Activated naive CD8-positive, alpha-beta T cell treated with anti-CD3 and anti-CD28 coated beads for 36 hours (primary cell): ENCODE measurements at regions not wholly inside any gene's neighbourhood (a gene's known extent, or its start where the extent isn't known, plus 50 kb on each side); places are given as distances from the start of the nearest gene placed in this dataset.

Experiments used
- DNase-seq: peaks from one replicate; pipeline ENCODE4 v3.0.0; 2021
- H3K27ac Mint-ChIP-seq: one replicate; pipeline ENCODE4 v1.8.0; 2022; ENCODE audit warnings: mild to moderate bottlenecking, moderate library complexity, mixed read lengths
- H3K27me3 Mint-ChIP-seq: one replicate; pipeline ENCODE4 v1.8.0; 2022; ENCODE audit warnings: mild to moderate bottlenecking, mixed read lengths
- H3K36me3 Mint-ChIP-seq: one replicate; pipeline ENCODE4 v1.8.0; 2021; ENCODE audit warnings: mild to moderate bottlenecking, mixed read lengths
- H3K4me1 Mint-ChIP-seq: one replicate; pipeline ENCODE4 v1.8.0; 2021; ENCODE audit warnings: mixed read lengths
- H3K4me3 Mint-ChIP-seq: one replicate; pipeline ENCODE4 v1.8.0; 2022; ENCODE audit warnings: mild to moderate bottlenecking, moderate library complexity, mixed read lengths
- H3K9me3 Mint-ChIP-seq: one replicate; pipeline ENCODE4 v1.8.0; 2022; ENCODE audit warnings: mixed read lengths

DNA sequence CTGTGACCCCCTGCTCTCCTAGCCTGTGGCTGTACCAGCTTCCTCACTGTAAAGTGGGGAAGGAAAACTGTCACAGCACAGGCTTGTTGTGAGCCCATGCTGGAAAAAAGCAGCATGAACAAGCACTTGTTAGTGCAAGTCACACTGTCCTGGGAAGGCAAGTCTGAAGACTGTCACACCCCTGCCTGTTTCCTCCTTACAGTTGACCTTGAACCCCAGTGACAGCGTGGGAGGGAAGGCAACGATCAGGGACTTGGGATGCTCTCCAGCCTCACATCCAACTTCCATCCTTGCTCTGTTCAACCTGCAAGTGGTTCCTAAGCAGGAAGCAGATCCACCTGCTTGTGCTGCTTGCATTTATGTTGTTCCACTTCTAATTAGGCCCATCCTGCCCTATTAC is 311.3 kb upstream of the KLHL29 start:
- peaks cover 3% of the 10 kb centered on the region for H3K27me3 Mint-ChIP-seq

DNA sequence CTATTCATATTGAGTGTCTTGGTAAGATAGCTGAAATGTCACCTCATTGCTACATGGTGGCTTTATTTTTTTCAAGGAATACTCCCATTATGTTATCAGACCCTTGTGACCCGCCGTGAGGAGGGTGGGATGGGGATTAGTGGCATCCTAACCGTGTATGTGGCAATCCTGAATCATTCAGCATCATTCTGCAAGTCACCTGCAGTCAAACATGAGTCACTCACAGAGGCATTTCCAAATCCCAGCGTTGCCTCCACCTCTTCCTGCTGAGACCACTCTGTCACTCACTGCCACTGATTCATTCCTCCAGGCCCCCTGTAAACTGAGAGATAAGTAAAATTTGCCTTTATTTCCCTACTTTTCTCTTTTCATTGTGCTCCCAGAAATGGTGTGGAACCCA is 307.4 kb upstream of the KLHL29 start:
- Mint-ChIP-seq H3K4me1 (no peaks in the 10 kb centered on the region), H3K9me3 (peaks cover 5% of the 10 kb centered on the region), H3K27ac (no peak overlapping the region), H3K36me3 (no peaks in the 10 kb centered on the region), H3K4me3 (no peak overlapping the region), H3K27me3 (peaks cover 3% of the 10 kb centered on the region)
- no peak for DNase-seq

More for the DNA sequence above, 311.3 kb upstream of the KLHL29 start:
- Mint-ChIP-seq H3K27ac (no peak overlapping the region), H3K9me3 (no peaks in the 10 kb centered on the region), H3K4me3 (no peak overlapping the region), H3K4me1 (no peaks in the 10 kb centered on the region), H3K36me3 (no peaks in the 10 kb centered on the region)
- no peak for DNase-seq

DNA sequence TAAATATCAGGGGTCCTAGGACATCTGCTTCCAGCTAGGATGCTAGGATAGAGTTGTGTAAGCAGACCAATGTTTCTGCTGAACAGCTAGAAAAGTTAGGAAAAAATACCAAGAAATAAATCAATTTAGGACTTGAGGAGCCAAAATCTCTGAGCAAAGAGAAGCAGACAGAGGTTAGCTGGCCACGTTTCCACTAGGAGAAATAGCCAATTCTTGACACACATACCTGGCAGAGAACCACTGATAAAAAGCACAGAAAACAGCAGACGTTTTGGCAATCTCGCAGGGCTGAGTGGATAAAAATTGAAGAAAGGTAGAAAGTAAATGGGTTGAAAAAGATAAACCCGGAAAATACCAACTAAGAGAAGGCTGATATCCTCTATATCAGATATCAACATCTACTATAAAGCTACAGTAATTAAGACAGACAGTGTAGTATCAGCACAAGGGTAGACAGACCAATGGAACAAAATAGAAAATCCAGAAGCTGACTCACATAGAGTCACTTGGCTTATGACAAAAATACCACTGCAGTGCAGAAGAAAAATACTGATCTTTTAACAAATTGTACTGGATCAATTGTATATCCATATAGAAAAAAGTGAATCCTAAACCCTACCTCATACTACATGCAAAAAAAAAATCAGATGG is 306.1 kb upstream of the KLHL29 start:
- Mint-ChIP-seq H3K27ac (no peak overlapping the region), H3K27me3 (peaks cover 3% of the 10 kb centered on the region), H3K4me1 (no peaks in the 10 kb centered on the region), H3K4me3 (no peak overlapping the region), H3K36me3 (no peaks in the 10 kb centered on the region), H3K9me3 (peaks cover 5% of the 10 kb centered on the region)
- no peak for DNase-seq

DNA sequence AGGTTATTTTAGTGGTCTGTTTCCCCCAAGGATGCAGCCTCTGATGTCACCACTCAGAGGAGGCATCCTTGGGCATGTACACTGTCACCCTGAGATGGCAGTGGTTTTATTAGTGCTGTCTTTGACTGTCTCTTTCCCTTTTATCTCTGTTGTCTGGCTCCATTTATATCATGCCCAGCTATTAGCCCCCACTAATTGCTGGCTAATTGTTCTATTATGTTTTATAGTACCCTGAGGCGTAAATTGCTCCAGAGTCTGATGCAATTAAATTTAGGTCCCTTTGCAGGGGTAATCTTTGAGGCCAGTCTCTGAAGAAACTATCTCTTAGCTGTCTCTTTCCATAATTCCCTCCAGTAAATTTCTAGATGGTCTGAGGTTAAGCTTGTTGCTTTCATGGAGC is 301.0 kb upstream of the KLHL29 start:
- Mint-ChIP-seq H3K27ac (no peak overlapping the region), H3K9me3 (peaks cover 9% of the 10 kb centered on the region), H3K4me3 (no peak overlapping the region), H3K4me1 (no peaks in the 10 kb centered on the region), H3K27me3 (no peaks in the 10 kb centered on the region), H3K36me3 (no peaks in the 10 kb centered on the region)
- DNase-seq, result no peak

DNA sequence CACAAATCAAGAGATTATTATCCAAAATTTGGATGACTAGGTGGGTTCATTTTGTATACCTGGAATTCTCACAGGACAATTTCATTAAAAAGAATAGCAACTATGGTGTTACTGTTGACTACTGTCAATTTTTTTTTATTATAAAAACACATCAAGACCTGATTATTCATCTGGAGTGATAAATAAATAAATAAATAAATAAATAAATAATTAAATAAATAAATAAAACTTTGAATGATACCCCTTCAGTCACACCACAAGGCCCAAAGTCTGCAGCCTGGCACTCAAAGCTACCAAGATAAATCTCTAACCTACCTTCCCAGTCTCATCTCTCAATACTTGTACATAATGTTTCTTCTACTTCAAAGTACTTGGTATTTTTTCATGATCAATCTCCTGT is 294.0 kb upstream of the KLHL29 start:
- DNase-seq, result no peak
- peaks cover 5% of the 10 kb centered on the region for H3K27me3 Mint-ChIP-seq
- H3K9me3 Mint-ChIP-seq, result peaks cover 13% of the 10 kb centered on the region
- H3K27ac Mint-ChIP-seq, result no peak overlapping the region
- H3K4me3 Mint-ChIP-seq, result no peak overlapping the region
- no peaks in the 10 kb centered on the region for H3K4me1 Mint-ChIP-seq
- H3K36me3 Mint-ChIP-seq, result no peaks in the 10 kb centered on the region

DNA sequence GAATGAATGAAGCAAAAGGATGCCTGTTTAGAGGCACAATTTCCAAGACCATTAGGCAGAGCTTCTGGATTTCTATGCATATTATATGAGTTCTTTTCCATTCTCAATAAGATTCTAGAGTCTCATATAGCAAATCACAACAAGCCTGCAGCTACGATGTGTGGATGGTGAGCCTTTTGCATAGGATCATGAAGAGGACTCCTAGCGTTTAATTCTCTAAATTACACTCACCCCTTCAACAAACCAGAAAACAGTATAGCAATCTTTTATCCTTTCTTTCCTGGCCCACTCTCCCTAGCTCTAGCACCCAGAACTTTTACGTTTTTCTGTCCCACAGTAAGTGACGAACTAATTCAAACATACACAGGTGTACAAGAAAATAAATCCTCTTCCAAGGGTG is 293.1 kb upstream of the KLHL29 start:
- no peak overlapping the region for H3K4me3 Mint-ChIP-seq
- no peaks in the 10 kb centered on the region for H3K36me3 Mint-ChIP-seq
- no peak for DNase-seq
- no peak overlapping the region for H3K27ac Mint-ChIP-seq
- no peaks in the 10 kb centered on the region for H3K4me1 Mint-ChIP-seq
- peaks cover 5% of the 10 kb centered on the region for H3K27me3 Mint-ChIP-seq
- peaks cover 13% of the 10 kb centered on the region for H3K9me3 Mint-ChIP-seq

DNA sequence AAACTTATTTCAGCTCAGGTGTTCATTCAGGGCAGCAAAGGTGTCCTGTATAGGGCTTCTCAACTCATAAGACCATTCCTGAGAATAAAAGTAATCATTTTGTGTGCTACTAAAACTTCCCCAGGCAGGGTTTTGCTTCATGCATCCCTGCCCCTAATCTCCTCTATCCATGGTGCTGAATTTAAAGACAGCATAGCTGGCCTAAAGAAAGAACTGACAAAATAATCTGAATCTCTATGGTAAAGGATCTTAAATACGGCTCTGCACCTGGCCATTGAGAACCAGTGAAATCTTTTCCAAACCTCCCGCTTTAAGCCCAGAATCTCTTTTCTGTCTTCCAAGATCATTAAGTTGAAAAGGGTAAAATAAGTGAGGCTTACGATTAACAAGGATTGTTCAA is 292.1 kb upstream of the KLHL29 start:
- Mint-ChIP-seq H3K9me3 (peaks cover 9% of the 10 kb centered on the region), H3K4me1 (no peaks in the 10 kb centered on the region), H3K27ac (no peak overlapping the region), H3K36me3 (no peaks in the 10 kb centered on the region), H3K4me3 (no peak overlapping the region), H3K27me3 (peaks cover 5% of the 10 kb centered on the region)
- no peak for DNase-seq

DNA sequence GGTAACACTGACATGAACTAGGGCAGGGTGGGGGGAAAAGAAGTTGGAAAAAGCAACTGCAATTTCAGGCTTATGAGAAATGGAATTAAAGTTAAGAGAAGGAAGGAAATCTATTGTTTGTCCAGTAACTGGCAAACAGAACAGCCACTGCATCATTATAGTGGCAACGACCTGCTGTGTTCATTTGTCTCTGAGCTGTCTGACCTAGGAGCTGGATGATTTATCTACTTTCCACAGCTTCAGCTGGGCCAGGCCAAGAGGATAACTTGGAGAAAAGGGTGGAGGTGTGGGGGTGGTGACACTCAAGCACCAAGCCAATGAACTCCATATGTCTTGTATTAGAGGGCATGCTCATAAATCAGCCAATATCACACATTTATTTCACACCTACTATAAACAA is 291.5 kb upstream of the KLHL29 start:
- peaks cover 5% of the 10 kb centered on the region for H3K27me3 Mint-ChIP-seq
- no peaks in the 10 kb centered on the region for H3K36me3 Mint-ChIP-seq
- no peak for DNase-seq
- H3K4me3 Mint-ChIP-seq, result no peak overlapping the region
- peaks cover 9% of the 10 kb centered on the region for H3K9me3 Mint-ChIP-seq
- H3K27ac Mint-ChIP-seq, result no peak overlapping the region
- no peaks in the 10 kb centered on the region for H3K4me1 Mint-ChIP-seq

DNA sequence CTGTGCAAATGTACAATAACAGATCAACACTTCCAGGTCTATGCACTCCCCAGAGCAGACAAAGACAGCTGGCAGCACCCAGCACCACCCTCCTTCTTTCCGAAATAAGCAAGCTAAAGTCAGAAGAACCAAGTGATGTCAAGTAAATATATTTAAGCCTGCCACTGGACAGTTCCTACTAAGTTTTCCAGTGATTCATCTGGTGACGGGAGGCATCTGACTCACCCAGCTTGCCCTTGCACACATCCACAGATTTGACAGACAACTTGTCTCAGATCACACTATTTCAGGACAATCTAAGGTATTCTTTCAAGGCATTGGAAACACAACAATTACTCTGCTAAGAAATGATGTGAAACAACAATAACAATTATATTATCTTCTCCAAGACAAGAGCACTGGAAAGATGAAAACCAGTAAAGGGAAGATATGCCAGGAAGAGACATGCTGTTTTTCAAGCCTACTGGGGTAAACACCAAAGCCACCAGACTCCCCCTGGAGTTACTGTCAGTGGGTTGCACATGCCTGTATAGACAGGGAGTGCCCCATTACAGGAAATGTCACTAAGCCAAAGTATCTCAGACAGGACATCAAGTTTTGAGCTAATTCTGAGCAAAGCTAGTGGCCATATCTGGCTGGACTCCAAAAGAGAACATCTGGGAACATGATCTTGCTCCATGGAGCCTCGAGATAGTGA is 287.9 kb upstream of the KLHL29 start:
- H3K27ac Mint-ChIP-seq, result no peak overlapping the region

DNA sequence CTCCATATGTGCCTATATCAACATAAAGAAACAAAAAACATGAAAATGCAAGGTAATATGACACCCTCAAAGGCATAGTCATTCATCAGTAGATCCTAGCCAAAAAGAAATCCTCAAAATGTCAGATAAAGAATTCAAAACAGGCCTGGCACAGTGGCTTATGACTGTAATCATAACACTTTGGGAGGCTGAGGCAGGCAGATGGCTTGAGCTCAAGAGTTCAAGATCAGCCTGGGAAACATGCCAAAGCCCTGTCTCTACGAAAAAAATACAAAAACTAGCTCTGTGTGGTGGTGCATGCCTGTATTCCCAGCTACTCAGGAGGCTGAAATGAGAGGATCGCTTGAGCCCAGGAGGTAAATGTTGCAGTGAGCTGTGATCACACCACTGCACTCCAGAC is 284.6 kb upstream of the KLHL29 start:
- H3K27ac Mint-ChIP-seq, result no peak overlapping the region
- H3K4me3 Mint-ChIP-seq, result no peak overlapping the region
- H3K27me3 Mint-ChIP-seq, result peaks cover 4% of the 10 kb centered on the region
- no peaks in the 10 kb centered on the region for H3K36me3 Mint-ChIP-seq
- no peaks in the 10 kb centered on the region for H3K4me1 Mint-ChIP-seq
- peaks cover 3% of the 10 kb centered on the region for H3K9me3 Mint-ChIP-seq
- DNase-seq, result no peak

More for the DNA sequence above, 287.9 kb upstream of the KLHL29 start:
- Mint-ChIP-seq H3K36me3 (no peaks in the 10 kb centered on the region), H3K27me3 (peaks cover 5% of the 10 kb centered on the region), H3K9me3 (peaks cover 6% of the 10 kb centered on the region), H3K4me1 (no peaks in the 10 kb centered on the region), H3K4me3 (no peak overlapping the region)
- DNase-seq, result no peak

DNA sequence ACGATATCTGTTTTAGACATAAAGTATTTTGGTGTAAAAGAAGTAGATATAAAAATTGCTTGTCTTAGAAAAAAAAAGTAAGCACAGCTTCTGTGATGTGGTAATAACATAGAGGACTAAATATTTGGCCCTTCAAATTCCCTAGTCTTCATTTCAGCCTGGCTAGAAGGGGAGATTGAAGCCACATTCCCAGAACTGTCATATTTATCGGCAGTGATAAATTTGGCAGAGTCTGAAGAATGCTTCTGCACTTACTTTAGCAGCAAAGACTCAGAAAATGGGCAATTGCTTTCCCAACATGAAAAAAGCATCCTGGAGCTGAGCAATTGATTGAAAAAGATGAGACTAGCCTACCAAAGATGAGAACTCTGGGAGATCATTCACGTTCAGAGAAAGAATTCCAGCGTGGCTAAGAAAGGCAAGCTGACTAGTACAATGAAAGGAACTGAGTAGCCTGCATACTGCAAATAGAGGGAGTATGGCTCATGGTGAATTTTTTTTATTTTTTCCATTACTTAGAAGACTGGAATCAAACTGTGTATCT is 278.7 kb upstream of the KLHL29 start:
- H3K27ac Mint-ChIP-seq, result no peak overlapping the region
- no peaks in the 10 kb centered on the region for H3K4me1 Mint-ChIP-seq
- H3K4me3 Mint-ChIP-seq, result no peak overlapping the region
- no peaks in the 10 kb centered on the region for H3K36me3 Mint-ChIP-seq
- H3K27me3 Mint-ChIP-seq, result peaks cover 4% of the 10 kb centered on the region
- peaks cover 3% of the 10 kb centered on the region for H3K9me3 Mint-ChIP-seq
- DNase-seq, result no peak

DNA sequence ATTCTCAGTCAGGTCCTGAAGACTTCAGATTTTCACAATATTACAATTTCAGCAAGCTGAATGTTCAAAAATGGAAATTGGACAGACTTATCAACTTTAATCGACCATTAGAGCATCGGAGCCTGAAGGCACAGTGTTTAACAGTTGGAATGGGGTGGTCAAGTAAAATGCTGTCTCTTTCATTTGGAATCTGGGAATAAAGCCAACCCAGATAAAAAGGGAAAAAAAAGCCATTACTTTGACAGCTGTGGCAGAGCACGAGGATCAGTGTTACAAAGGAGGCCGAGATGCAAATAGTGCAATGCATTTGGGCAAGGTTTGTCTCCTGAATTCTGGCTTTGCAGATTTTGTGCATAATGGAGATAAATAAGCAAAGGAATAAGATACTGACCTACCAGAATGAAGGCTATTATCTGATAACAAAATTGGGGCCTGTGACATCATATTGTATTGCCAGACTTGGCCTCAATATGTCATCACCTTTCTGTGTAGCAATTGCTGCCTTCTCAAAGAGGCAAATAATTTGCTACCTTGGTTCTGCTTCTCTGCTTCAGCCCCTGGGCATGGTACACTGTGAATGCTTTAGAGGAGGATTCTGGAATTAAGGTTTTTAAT is 277.5 kb upstream of the KLHL29 start:
- Mint-ChIP-seq H3K9me3 (peaks cover 3% of the 10 kb centered on the region), H3K36me3 (no peaks in the 10 kb centered on the region), H3K27ac (no peak overlapping the region), H3K27me3 (peaks cover 4% of the 10 kb centered on the region), H3K4me3 (no peak overlapping the region), H3K4me1 (no peaks in the 10 kb centered on the region)
- no peak for DNase-seq

DNA sequence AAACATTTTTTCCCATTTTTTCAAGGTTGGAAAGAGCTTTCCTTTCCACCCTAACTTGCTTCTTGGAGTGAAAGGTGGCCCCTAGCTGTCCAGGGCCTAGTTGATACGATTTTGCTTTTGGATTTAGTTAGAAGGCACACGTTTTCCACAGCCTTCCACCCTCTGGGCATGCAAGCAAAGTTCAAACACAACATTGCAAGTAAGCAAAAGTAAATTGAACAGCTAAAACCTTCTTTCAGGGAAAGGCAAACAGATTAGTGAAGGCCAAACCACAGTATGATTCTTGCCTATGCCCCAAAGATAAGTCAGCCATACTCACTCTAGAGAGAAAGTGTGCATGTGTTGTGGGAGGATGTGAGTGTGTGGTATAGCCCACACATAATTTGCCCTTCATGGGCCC is 273.7 kb upstream of the KLHL29 start:
- Mint-ChIP-seq H3K27ac (no peak overlapping the region), H3K36me3 (no peaks in the 10 kb centered on the region), H3K9me3 (peaks cover 3% of the 10 kb centered on the region), H3K4me3 (no peak overlapping the region), H3K27me3 (peaks cover 4% of the 10 kb centered on the region), H3K4me1 (no peaks in the 10 kb centered on the region)
- DNase-seq, result no peak

DNA sequence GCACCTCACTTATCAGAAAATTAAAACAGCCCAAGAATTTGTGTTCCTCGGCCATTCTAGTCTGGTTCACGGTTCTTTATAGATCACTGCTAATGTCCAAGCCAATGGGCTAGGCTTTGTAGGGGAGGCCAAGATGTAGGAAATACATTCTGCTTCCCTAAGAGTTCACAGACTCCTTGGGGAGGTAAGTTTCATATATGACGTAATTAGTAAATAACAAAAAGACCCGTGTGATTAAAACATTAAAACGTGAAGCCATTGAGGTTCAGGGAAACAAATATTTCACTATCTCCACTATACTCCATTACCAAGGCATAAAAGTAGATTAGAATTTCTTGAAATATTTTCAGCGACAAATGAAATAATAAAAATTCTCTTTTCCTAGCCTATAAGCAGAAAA is 272.5 kb upstream of the KLHL29 start:
- Mint-ChIP-seq H3K9me3 (peaks cover 3% of the 10 kb centered on the region), H3K4me1 (no peaks in the 10 kb centered on the region), H3K27me3 (peaks cover 4% of the 10 kb centered on the region), H3K27ac (no peak overlapping the region), H3K4me3 (no peak overlapping the region), H3K36me3 (no peaks in the 10 kb centered on the region)
- DNase-seq, result no peak

DNA sequence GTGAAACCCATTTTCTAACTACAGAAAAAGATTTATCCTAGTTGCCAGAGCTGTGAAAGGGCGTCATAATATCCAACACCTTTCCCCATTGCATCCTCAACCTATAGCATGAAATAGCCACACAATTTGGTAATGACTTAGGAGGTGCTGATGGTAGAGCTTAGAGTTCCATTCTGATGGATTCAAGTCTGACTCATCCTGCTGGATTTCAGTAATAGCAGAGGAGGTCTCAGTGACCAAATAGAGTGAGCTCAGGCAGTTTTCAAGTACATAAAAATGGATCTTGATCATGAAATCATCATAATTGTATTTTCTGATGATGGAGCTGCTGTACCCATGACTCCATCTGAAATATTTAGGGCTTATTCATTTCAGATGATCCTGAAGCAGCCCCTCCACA is 270.7 kb upstream of the KLHL29 start:
- Mint-ChIP-seq H3K4me3 (no peak overlapping the region), H3K4me1 (no peaks in the 10 kb centered on the region), H3K27me3 (peaks cover 4% of the 10 kb centered on the region), H3K27ac (no peak overlapping the region), H3K9me3 (peaks cover 3% of the 10 kb centered on the region), H3K36me3 (no peaks in the 10 kb centered on the region)
- no peak for DNase-seq

DNA sequence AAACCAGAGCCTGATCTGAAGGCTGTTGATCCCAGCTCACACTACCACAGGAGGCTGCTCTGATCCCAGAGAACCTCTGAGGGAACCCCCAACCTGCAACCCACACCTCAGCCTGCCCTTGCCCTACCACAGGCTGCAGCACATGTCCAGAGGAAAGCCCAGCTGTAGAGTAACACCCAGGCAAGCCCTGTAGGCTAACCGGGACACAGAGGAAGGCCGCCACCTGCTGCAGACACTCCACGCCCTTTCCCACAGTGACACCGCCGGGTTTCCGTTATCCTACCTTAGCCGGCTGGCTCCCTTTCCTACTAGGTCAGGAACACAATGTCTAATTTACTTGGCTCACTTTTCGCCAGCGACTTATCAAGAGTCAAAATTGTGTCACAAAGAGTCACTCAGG is 266.7 kb upstream of the KLHL29 start:
- Mint-ChIP-seq H3K4me3 (no peak overlapping the region), H3K27me3 (no peaks in the 10 kb centered on the region), H3K4me1 (no peaks in the 10 kb centered on the region), H3K27ac (no peak overlapping the region), H3K36me3 (no peaks in the 10 kb centered on the region), H3K9me3 (no peaks in the 10 kb centered on the region)
- no peak for DNase-seq
